NCI-H774 (cell line): ENCODE measurements at regions not wholly inside any gene's neighbourhood (a gene's known extent, or its start where the extent isn't known, plus 50 kb on each side); places are given as distances from the start of the nearest gene placed in this dataset.
"Not testable (repeated sequence)": the region's sequence is repeated elsewhere in the genome, so short reads cannot be mapped to it uniquely, and the experiment has no call there.

Experiments used
- DNase-seq: peaks from one replicate; lab custom pipeline; 2025; lab: John Stamatoyannopoulos, UW

DNA sequence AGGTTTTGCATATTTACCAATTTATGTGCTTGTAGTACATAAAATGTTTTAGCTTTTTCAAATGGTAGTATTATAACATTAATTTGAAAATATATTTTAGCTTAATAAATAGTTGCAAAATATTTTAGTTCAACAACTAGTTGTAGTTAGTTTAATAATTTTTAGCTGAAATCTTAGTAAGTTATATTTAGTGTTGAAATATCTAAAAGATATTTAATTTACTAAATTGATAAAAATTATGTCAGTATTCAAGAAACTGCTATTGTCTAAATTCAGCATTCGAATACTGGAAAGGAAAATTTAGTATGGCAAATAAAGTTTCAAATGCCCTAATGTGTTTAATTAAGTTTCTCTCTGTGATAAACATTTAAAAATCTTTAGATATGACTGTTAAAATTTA, 754.5 kb upstream of the MIR17HG start:
- no peak for DNase-seq

- no peak for DNase-seq
Measured at GRCh38 chr13:90594681-90595080, 752.8 kb upstream of the MIR17HG start.

DNA sequence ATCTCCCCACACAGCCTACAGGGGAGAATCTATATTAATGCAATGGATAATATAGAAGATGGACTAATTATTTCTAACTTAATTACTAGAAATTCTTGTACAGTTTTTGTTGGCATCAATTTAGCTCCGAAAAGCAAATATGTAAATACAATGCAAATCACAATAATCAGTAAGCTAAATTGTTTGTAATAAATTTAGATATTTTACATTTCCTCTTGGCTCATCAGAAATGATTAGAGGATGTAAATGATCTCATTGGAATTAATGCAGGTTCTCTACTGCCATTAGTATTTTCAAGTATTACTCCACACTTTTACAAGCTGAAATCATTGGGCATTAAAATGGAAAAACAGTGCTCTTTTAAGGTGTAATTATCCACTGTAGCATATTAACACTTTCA, 741.8 kb upstream of the MIR17HG start:
- DNase-seq = no peak

DNA sequence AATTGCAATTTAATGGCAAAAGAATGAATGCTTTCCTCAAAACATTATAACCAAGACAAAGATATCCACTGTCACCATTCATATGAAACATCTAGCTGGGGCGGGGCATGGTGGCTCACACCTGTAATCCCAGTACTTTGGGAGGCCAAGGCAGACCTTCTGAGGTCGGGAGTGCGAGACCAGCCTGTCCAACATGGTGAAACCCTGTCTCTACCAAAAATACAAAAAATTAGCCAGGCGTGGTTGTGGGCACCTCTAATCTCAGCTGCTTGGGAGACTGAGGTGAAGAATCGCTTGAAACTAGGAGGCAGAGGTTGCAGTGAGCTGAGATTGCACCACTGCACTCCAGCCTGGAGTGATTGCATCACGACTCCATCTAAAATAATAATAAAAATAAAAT, 740.6 kb upstream of the MIR17HG start:
- not testable (repeated sequence) for DNase-seq

DNA sequence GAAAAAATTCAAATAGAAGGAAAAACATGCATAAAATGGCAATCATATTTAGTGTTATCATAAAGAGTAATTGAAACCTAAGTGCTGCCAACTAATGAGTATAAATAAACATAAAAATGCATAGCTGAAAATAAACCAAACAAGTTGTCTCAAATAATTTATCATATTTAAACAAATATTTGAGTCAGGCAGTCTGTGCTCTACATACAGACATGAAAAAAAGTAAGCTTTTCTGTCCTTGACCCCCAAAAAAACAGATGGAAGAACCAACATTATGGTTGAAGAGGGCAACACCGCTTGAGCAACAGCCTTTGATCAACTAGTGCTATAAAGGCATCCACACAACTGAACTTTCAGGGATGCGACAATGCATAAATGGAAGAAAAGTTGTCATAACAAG, 735.1 kb upstream of the MIR17HG start:
- DNase-seq = no peak

DNA sequence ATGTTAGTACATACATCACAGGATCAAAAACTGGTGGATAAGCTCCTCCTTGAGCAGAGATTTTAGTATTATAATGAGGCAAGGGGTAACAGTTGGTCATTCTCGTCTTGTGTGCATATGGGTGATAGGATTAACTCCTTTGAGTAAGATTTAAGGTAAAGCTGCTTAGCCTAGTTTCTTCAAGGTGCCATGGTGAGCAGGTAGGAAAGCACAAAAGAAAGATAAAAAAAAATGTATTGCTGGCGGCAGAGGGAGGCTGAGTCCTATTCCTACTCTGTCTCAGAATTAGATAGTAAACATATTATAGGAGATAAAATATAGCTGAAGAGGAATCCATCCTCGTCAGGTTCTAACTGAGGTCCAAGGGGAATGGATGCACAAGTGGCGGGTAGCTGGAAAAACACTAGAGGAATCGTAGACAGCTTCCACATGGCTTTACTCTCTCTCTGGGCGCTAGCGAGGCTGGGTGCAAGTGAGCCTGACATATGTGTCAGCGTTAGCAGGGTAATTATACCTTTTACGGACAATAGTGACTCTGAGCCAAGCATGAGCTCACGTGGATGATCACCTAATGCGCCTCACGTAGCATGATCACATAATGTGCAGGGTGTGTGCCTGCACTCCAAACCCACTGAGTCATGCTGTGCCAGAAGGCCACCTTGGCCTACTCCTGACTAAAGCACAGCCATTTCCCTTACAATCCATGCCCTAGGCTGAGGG, 734.3 kb upstream of the MIR17HG start:
- DNase-seq = no peak

DNA sequence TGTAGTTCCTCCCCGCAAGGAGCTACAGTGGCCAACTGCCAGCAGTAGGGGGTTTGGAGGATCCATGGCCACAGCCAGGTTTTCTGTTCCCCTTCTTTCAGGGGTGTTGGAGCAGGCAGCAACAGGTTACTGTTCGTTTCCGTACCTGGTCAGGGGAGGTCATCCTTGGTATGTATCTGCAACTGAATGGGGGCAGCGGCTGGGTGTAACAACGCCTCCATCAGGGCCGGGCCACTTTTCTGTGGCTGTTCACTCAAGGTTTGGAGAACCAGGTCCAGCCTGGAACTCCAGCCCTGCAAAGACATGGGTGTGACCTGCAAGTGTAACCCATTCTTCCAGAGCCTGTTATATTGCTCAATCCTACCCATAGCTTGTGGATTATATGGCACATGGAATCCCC, 732.3 kb upstream of the MIR17HG start:
- DNase-seq = no peak

GRCh38 chr13:90615767-90616166, 731.7 kb upstream of the MIR17HG start:
- no peak for DNase-seq

GRCh38 chr13:90618133-90618532, 729.4 kb upstream of the MIR17HG start:
- no peak for DNase-seq

GRCh38 chr13:90622541-90622940, 724.9 kb upstream of the MIR17HG start:
- no peak for DNase-seq

DNA sequence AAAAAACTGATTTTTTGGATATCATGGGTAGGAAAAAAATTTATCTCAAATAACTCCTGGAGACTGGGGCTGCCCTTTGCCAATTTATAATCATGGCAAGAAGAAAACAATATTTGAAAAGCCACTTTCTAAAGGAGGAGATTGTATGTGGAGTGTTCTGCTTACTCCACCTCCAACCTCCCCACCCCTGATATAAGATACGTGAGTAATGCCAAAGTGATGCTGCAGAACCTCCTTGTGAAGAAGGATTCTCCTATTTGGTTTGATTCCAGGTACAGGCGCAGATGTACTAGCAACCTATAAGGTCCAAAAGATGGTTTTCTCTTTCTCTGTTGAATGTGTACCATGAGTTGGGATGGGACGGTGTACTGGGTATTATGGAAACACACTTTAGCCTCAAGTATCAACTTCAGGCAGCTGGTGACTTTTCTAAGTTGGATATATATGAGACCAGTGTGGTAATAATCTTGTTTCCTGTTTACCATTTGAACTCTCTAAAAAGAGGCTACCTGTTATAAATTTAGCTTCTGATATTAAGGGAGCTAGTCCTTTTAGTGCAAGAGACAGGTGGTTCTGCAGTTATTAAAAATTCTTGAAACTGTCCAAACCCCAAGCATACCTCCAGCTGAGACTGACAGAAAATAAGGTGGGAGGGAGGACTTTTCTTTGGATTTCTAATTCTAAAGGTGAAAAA, 724.0 kb upstream of the MIR17HG start:
- DNase-seq = no peak

DNA sequence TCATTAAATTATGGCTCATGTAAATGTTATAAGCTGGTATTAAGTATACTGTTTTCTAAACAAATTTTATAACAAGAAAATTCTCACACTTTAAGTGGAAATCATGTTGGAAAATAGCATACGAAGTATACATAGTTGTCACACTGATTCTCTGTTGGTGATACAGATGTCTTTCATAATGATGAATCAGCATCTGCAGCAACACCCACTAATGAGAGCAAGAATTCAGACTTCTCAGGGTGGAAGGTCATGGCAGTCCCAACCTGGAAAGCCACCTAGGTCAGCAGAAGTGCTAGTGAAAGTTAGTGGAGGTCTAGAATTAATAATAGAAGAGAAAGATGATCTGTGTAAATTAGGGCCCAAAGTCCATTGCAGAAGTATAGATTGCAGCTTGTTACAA, 719.7 kb upstream of the MIR17HG start:
- no peak for DNase-seq

GRCh38 chr13:90628471-90628870, 719.0 kb upstream of the MIR17HG start:
- no peak for DNase-seq

- DNase-seq = no peak
Measured at GRCh38 chr13:90630716-90631115, 716.8 kb upstream of the MIR17HG start.

- DNase-seq = no peak
Measured at GRCh38 chr13:90632184-90632583, 715.3 kb upstream of the MIR17HG start.

DNA sequence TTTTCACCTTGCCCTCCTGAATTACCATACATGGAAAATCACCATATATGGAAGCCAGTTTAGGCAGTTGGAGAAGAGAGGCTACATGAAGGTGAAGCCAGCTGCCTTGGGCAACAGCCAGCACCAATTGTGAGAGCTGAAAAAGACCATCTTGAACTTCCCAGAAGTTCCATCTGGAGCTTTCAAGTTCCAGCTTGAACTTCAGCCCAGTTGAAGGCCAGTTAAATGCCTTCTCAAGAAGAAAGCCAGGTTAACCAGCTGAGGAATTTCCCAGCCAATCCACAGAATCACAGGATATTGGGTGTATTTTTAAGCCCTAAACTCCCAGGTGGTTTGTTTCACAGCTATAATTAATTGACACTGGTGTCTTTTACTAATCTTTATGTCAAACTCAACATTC, 713.6 kb upstream of the MIR17HG start:
- no peak for DNase-seq

GRCh38 chr13:90640976-90641375, 706.5 kb upstream of the MIR17HG start:
- DNase-seq = no peak

DNA sequence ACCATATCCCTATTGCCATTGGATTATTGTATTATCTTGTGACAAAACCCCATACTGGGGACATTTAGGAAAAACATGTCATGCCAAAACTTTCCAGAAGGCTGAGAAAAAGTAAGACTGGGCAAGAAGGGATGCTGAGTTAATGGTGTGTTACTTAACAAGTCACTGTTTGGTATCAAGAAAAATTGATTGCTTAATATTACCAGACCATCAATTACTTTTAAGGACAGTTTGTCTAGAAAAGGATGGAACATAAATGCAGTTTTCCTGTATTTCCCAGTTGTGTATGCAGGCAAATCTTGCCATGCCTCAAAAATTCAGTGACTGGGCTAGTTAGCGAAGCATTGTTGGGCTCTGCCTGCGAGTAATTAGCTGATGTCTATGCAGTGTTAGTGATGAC, 705.6 kb upstream of the MIR17HG start:
- no peak for DNase-seq

DNA sequence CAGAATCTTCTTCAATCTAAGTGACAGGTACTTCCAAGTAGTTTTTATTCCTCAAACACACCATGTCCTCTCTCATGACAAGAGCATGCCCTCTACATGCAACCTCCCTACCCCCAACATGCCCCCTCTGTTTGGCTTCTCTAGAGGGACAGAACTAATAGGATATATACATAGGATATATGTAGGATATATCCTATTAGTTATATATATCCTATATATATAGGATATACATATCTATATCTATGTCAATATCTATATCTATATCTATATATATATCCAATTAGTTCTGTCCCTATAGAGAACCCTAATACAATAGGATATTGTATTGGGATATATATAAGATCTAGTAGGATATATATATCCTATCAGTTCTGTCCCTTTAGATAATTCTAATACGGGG, 701.9 kb upstream of the MIR17HG start:
- no peak for DNase-seq

GRCh38 chr13:90648497-90648896, 699.0 kb upstream of the MIR17HG start:
- DNase-seq = no peak

DNA sequence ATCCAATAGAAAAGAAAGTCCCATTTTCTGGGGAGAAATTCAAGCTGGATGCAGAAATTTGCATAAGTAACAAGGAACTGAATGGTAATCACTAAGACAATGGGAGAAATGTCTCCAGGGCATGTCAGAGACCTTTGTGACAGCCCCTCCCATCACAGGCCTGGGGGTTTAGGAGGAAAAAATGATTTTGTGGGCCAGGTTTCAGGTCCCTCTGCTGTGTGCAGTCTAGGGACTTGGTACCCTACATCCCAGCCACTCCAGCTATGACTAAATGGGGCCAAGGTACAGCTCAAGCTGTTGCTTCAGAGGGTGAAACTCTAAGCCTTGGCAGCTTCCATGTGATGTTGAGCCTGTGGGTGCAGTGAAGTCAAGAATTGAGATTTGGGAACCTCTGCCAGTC, 695.5 kb upstream of the MIR17HG start:
- DNase-seq = no peak

DNA sequence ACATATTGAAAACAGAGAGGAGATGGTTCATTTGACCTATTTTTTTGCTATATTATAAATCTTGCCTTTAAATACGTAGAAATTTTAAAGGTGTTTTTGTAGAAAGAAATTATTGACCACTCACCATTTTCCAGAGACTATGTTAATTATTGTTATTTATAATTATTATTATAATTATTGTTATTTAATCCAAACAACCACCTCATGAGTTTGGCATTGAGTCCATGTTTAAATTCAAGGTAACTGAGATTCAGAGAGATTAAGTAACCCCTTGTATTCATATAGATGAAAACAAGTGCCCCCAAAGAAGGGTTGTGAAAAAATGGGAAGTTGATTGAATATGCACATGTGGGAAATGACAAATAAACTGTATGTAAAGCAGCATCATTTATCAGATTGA, 692.5 kb upstream of the MIR17HG start:
- no peak for DNase-seq

DNA sequence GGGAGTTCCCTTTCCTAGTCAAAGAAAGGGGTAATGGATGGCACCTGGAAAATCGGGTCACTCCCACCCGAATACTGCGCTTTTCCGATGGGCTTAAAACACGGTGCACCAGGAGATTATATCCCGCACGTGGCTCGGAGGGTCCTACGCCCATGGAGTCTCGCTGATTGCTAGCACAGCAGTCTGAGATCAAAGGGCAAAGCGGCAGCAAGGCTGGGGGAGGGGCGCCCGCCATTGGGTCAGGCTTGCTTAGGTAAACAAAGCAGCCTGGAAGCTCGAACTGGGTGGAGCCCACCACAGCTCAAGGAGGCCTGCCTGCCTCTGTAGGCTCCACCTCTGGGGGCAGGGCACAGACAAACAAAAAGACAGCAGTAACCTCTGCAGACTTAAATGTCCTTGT, 683.3 kb upstream of the MIR17HG start:
- DNase-seq = not testable (repeated sequence)

DNA sequence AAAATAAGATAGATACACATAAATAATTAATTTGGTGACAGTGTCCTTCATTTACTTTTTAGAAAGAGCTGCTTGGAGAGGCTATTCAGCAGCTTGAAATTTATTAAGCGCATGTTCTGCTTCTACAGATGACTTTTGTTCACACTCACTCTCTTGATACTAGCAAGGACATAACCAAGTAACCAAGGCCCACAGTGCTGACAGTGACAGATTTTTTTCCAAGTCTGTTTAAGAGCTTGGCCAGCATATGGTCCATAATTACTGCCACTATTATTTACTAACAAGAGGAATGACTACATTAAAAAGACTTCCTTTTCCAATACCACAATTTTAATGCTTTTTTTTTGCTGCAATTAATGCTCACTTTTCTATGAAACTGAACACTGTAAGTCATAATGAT, 673.7 kb upstream of the MIR17HG start:
- DNase-seq = no peak
